Endothelial cell (in vitro differentiated cells): ENCODE measurements at regions not wholly inside any gene's neighbourhood (a gene's known extent, or its start where the extent isn't known, plus 50 kb on each side); places are given as distances from the start of the nearest gene placed in this dataset.

Experiments
- DNase-seq: peaks from one replicate; pipeline ENCODE4 v3.0.0; 2021; ENCODE audit warnings: low spot score
- H3K27ac Mint-ChIP-seq: one replicate; pipeline ENCODE4 v1.8.0; 2021; ENCODE audit warnings: mixed read lengths, inconsistent platforms; ENCODE audit not compliant: unreplicated experiment
- H3K27me3 Mint-ChIP-seq: one replicate; pipeline ENCODE4 v1.8.0; 2021; ENCODE audit warnings: mild to moderate bottlenecking, moderate library complexity, mixed read lengths, inconsistent platforms; ENCODE audit not compliant: unreplicated experiment
- H3K36me3 Mint-ChIP-seq: one replicate; pipeline ENCODE4 v1.8.0; 2021; ENCODE audit warnings: mild to moderate bottlenecking, low read depth, mixed read lengths, inconsistent platforms; ENCODE audit not compliant: unreplicated experiment
- H3K4me1 Mint-ChIP-seq: one replicate; pipeline ENCODE4 v1.8.0; 2021; ENCODE audit warnings: mild to moderate bottlenecking, mixed read lengths, inconsistent platforms; ENCODE audit not compliant: unreplicated experiment
- H3K4me3 Mint-ChIP-seq: one replicate; pipeline ENCODE4 v1.8.0; 2021; ENCODE audit warnings: mild to moderate bottlenecking, mixed read lengths, inconsistent platforms; ENCODE audit not compliant: unreplicated experiment
- H3K9me3 Mint-ChIP-seq: one replicate; pipeline ENCODE4 v1.8.0; 2021; ENCODE audit warnings: mixed read lengths, inconsistent platforms; ENCODE audit not compliant: unreplicated experiment
- CTCF ChIP-seq: fragments of 200-600 bp; sonication (generic); IDR thresholded peaks from one replicate; pipeline ENCODE4 v1.5.0; 2021; ENCODE audit warnings: antibody characterized with exemption; ENCODE audit not compliant: unreplicated experiment

GRCh38 chr12:126159139-126159538 is 1093.9 kb downstream of the AACS start:
- peaks cover 59% of the 10 kb centered on the region for H3K9me3 Mint-ChIP-seq
- DNase-seq, result no peak
- no peak for TF ChIP-seq CTCF
- H3K27ac Mint-ChIP-seq, result no peak overlapping the region
- H3K36me3 Mint-ChIP-seq, result peaks cover 10% of the 10 kb centered on the region
- H3K4me3 Mint-ChIP-seq, result no peak overlapping the region
- no peaks in the 10 kb centered on the region for H3K4me1 Mint-ChIP-seq
- peaks cover 18% of the 10 kb centered on the region for H3K27me3 Mint-ChIP-seq

GRCh38 chr12:126160912-126161311 is 1095.7 kb downstream of the AACS start:
- Mint-ChIP-seq H3K36me3 (peaks cover 9% of the 10 kb centered on the region), H3K27me3 (peaks cover 20% of the 10 kb centered on the region), H3K4me3 (no peak overlapping the region), H3K27ac (no peak overlapping the region), H3K9me3 (peaks cover 59% of the 10 kb centered on the region), H3K4me1 (no peaks in the 10 kb centered on the region)
- no peak for DNase-seq
- no peak for TF ChIP-seq CTCF

- Mint-ChIP-seq H3K27me3 (peaks cover 22% of the 10 kb centered on the region), H3K36me3 (peaks cover 9% of the 10 kb centered on the region), H3K4me1 (no peaks in the 10 kb centered on the region), H3K27ac (no peak overlapping the region), H3K4me3 (no peak overlapping the region), H3K9me3 (peaks cover 68% of the 10 kb centered on the region)
- no peak for DNase-seq
- no peak for TF ChIP-seq CTCF
Measured at GRCh38 chr12:126163984-126164383, 1098.7 kb downstream of the AACS start.

- Mint-ChIP-seq H3K27ac (no peak overlapping the region), H3K27me3 (peaks cover 2% of the 10 kb centered on the region), H3K9me3 (peaks cover 15% of the 10 kb centered on the region), H3K4me1 (no peaks in the 10 kb centered on the region), H3K36me3 (no peaks in the 10 kb centered on the region), H3K4me3 (no peak overlapping the region)
- no peak for TF ChIP-seq CTCF
- no peak for DNase-seq
Measured at GRCh38 chr12:126171937-126172559, 1106.8 kb downstream of the AACS start.

GRCh38 chr12:126182619-126183236 is 1117.5 kb downstream of the AACS start:
- no peak for DNase-seq
- peaks cover 37% of the 10 kb centered on the region for H3K9me3 Mint-ChIP-seq
- H3K27ac Mint-ChIP-seq, result no peak overlapping the region
- no peak for TF ChIP-seq CTCF
- peaks cover 7% of the 10 kb centered on the region for H3K36me3 Mint-ChIP-seq
- no peak overlapping the region for H3K4me3 Mint-ChIP-seq
- peaks cover 17% of the 10 kb centered on the region for H3K27me3 Mint-ChIP-seq
- no peaks in the 10 kb centered on the region for H3K4me1 Mint-ChIP-seq
